ENCODE measurements at regions not wholly inside any gene's neighbourhood (a gene's known extent, or its start where the extent isn't known, plus 50 kb on each side); places are given as distances from the start of the nearest gene placed in this dataset.
"Not testable (repeated sequence)": the region's sequence is repeated elsewhere in the genome, so short reads cannot be mapped to it uniquely, and the experiment has no call there.

GRCh38 chr6:141753180-141753579, 379.5 kb upstream of the GJE1 start:
- Mint-ChIP-seq H3K27me3 (ENCODE audit: low read depth) (no peaks in the 10 kb centered on the region), H3K9me3 (no peaks in the 10 kb centered on the region), H3K27ac (ENCODE audit: unreplicated experiment) (no peak overlapping the region), H3K36me3 (ENCODE audit: low read depth) (no peaks in the 10 kb centered on the region), H3K4me3 (no peak overlapping the region), H3K4me1 (no peaks in the 10 kb centered on the region)
- DNase-seq (ENCODE audit: low read depth, low spot score), result no peak
- TF ChIP-seq CTCF (conservative IDR thresholded peaks at IDR 0.05), result no peak

- no peak overlapping the region for H3K4me3 Mint-ChIP-seq
- H3K4me1 Mint-ChIP-seq, result no peaks in the 10 kb centered on the region
- DNase-seq (ENCODE audit: low read depth, low spot score), result no peak
- no peak for TF ChIP-seq CTCF (conservative IDR thresholded peaks at IDR 0.05)
- H3K27me3 Mint-ChIP-seq (ENCODE audit: low read depth), result no peaks in the 10 kb centered on the region
- H3K27ac Mint-ChIP-seq (ENCODE audit: unreplicated experiment), result no peak overlapping the region
- H3K9me3 Mint-ChIP-seq, result no peaks in the 10 kb centered on the region
- H3K36me3 Mint-ChIP-seq (ENCODE audit: low read depth), result no peaks in the 10 kb centered on the region
Measured at GRCh38 chr6:141752677-141753076, 380.0 kb upstream of the GJE1 start.

GRCh38 chr6:141746324-141746723, 386.4 kb upstream of the GJE1 start:
- not testable (repeated sequence) for H3K4me1 Mint-ChIP-seq; H3K27me3 Mint-ChIP-seq (ENCODE audit: low read depth); H3K4me3 Mint-ChIP-seq; H3K27ac Mint-ChIP-seq (ENCODE audit: unreplicated experiment); H3K36me3 Mint-ChIP-seq (ENCODE audit: low read depth); DNase-seq (ENCODE audit: low read depth, low spot score)
- peaks cover 11% of the 10 kb centered on the region for H3K9me3 Mint-ChIP-seq

- no peak overlapping the region for H3K4me3 Mint-ChIP-seq
- DNase-seq (ENCODE audit: low read depth, low spot score), result no peak
- no peaks in the 10 kb centered on the region for H3K27me3 Mint-ChIP-seq (ENCODE audit: low read depth)
- H3K4me1 Mint-ChIP-seq, result no peaks in the 10 kb centered on the region
- TF ChIP-seq CTCF (conservative IDR thresholded peaks at IDR 0.05), result no peak
- peaks cover 12% of the 10 kb centered on the region for H3K9me3 Mint-ChIP-seq
- H3K36me3 Mint-ChIP-seq (ENCODE audit: low read depth), result peaks cover 7% of the 10 kb centered on the region
- H3K27ac Mint-ChIP-seq (ENCODE audit: unreplicated experiment), result no peak overlapping the region
Measured at GRCh38 chr6:141744971-141745370, 387.8 kb upstream of the GJE1 start.

- no peak overlapping the region for H3K27ac Mint-ChIP-seq (ENCODE audit: unreplicated experiment)
- no peaks in the 10 kb centered on the region for H3K27me3 Mint-ChIP-seq (ENCODE audit: low read depth)
- no peak overlapping the region for H3K4me3 Mint-ChIP-seq
- peaks cover 12% of the 10 kb centered on the region for H3K9me3 Mint-ChIP-seq
- no peaks in the 10 kb centered on the region for H3K4me1 Mint-ChIP-seq
- no peak for DNase-seq (ENCODE audit: low read depth, low spot score)
- TF ChIP-seq CTCF (conservative IDR thresholded peaks at IDR 0.05), result no peak
- peaks cover 7% of the 10 kb centered on the region for H3K36me3 Mint-ChIP-seq (ENCODE audit: low read depth)
Measured at GRCh38 chr6:141744194-141744925, 388.4 kb upstream of the GJE1 start.

GRCh38 chr6:141736104-141736503, 396.6 kb upstream of the GJE1 start:
- Mint-ChIP-seq H3K4me1 (no peaks in the 10 kb centered on the region), H3K36me3 (ENCODE audit: low read depth) (no peaks in the 10 kb centered on the region), H3K9me3 (no peaks in the 10 kb centered on the region), H3K27ac (ENCODE audit: unreplicated experiment) (no peak overlapping the region), H3K4me3 (no peak overlapping the region), H3K27me3 (ENCODE audit: low read depth) (no peaks in the 10 kb centered on the region)
- no peak for TF ChIP-seq CTCF (conservative IDR thresholded peaks at IDR 0.05)
- DNase-seq (ENCODE audit: low read depth, low spot score), result no peak

Measured in neural crest cell (in vitro differentiated cells).